VCaP (cell line): ENCODE measurements at regions not wholly inside any gene's neighbourhood (a gene's known extent, or its start where the extent isn't known, plus 50 kb on each side); places are given as distances from the start of the nearest gene placed in this dataset.

Source experiments
- H3K27ac ChIP-seq: fragments of 450-650 bp; 2 replicates; pipeline ENCODE4 v1.5.1; 2017
- CTCF ChIP-seq: fragments of 450-650 bp; conservative IDR thresholded peaks from 2 replicates; pipeline ENCODE4 v1.5.1; 2017; ENCODE audit warnings: mild to moderate bottlenecking, moderate library complexity

- no peak overlapping the region for H3K27ac ChIP-seq
- TF ChIP-seq CTCF = no peak
These were observed 2202.2 kb upstream of the C9orf72 start for GRCh38 chr9:29775491-29775890.

- no peak for TF ChIP-seq CTCF
These were observed 2205.1 kb upstream of the C9orf72 start for GRCh38 chr9:29778281-29778849.

GRCh38 chr9:29793970-29794369, 2220.7 kb upstream of the C9orf72 start:
- no peak for TF ChIP-seq CTCF

More at GRCh38 chr9:29778281-29778849, 2205.1 kb upstream of the C9orf72 start:
- no peak overlapping the region for H3K27ac ChIP-seq

GRCh38 chr9:29796291-29796952, 2223.1 kb upstream of the C9orf72 start:
- TF ChIP-seq CTCF = no peak
- H3K27ac ChIP-seq = no peak overlapping the region

More at GRCh38 chr9:29793970-29794369, 2220.7 kb upstream of the C9orf72 start:
- no peak overlapping the region for H3K27ac ChIP-seq

GRCh38 chr9:29798599-29798998, 2225.3 kb upstream of the C9orf72 start:
- TF ChIP-seq CTCF = no peak
- no peak overlapping the region for H3K27ac ChIP-seq

GRCh38 chr9:29799227-29799626, 2225.9 kb upstream of the C9orf72 start:
- TF ChIP-seq CTCF = no peak
- H3K27ac ChIP-seq = no peak overlapping the region

- TF ChIP-seq CTCF = no peak
- H3K27ac ChIP-seq = no peak overlapping the region
These were observed 2227.5 kb upstream of the C9orf72 start for GRCh38 chr9:29800821-29801220.
